ENCODE measurements at regions not wholly inside any gene's neighbourhood (a gene's known extent, or its start where the extent isn't known, plus 50 kb on each side); places are given as distances from the start of the nearest gene placed in this dataset.

DNA sequence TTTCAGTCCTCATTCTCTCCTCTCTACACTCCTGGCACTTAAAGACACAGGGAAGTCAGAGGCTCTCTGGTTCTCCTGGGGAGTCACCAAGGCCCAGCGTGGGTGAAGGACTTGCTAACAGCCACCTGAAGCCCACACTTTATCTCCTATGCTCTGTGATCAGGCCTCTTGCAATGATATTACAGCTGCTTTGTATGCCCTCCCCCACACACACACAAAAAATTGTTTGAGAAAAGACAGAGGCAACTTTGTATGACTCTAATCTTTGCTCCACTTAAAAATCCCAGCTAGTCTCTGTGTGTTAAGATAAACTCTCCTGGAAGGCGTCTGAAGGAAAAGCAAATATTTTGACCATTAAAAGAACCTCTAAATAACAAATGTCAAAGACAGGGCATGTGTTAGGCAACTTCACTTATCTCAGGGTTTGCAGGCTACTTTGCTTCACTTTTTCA lies 507.2 kb downstream of the TNS3 start:
- TF ChIP-seq, protein P1, sequence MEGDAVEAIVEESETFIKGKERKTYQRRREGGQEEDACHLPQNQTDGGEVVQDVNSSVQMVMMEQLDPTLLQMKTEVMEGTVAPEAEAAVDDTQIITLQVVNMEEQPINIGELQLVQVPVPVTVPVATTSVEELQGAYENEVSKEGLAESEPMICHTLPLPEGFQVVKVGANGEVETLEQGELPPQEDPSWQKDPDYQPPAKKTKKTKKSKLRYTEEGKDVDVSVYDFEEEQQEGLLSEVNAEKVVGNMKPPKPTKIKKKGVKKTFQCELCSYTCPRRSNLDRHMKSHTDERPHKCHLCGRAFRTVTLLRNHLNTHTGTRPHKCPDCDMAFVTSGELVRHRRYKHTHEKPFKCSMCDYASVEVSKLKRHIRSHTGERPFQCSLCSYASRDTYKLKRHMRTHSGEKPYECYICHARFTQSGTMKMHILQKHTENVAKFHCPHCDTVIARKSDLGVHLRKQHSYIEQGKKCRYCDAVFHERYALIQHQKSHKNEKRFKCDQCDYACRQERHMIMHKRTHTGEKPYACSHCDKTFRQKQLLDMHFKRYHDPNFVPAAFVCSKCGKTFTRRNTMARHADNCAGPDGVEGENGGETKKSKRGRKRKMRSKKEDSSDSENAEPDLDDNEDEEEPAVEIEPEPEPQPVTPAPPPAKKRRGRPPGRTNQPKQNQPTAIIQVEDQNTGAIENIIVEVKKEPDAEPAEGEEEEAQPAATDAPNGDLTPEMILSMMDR (IDR thresholded peaks at IDR 0.05), result no peak
- H3K27ac Mint-ChIP-seq, result no peak overlapping the region
- no peak for DNase-seq
- peaks cover 16% of the 10 kb centered on the region for H3K4me1 Mint-ChIP-seq (ENCODE audit: low read depth)
- H3K27me3 Mint-ChIP-seq (ENCODE audit: insufficient read depth), result peaks cover 5% of the 10 kb centered on the region
- no peaks in the 10 kb centered on the region; the same call in 1 of the 2 replicates for H3K36me3 Mint-ChIP-seq (ENCODE audit: low read depth)
- H3K4me3 Mint-ChIP-seq, result no peak overlapping the region
- no peaks in the 10 kb centered on the region for H3K9me3 Mint-ChIP-seq

GRCh38 chr7:47073284-47073683 lies 508.6 kb downstream of the TNS3 start:
- Mint-ChIP-seq H3K27me3 (ENCODE audit: insufficient read depth) (peaks cover 6% of the 10 kb centered on the region), H3K9me3 (no peaks in the 10 kb centered on the region), H3K4me1 (ENCODE audit: low read depth) (peaks cover 4% of the 10 kb centered on the region), H3K27ac (no peak overlapping the region), H3K36me3 (ENCODE audit: low read depth) (no peaks in the 10 kb centered on the region), H3K4me3 (no peak overlapping the region)
- DNase-seq, result no peak
- TF ChIP-seq, protein P1 (IDR thresholded peaks at IDR 0.05), result no peak

DNA sequence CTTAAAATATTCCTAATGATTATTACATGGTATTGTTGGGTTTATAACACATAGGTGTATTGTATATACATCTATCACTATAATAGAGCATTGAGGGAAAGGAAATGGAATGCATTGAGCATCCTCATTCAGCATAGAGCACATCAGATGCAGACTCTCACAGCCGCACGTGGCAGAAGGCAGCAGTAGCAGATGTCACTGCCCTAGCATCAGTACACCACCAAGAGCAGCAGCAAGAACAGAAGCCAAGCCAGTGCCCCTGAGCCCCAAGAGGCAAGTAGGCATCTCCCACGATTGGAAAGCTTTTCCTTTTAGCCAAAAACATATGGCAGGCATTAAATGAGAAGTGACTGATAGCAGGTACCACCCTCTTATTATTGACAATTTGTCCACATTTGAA lies 510.0 kb downstream of the TNS3 start:
- peaks cover 9% of the 10 kb centered on the region for H3K27me3 Mint-ChIP-seq (ENCODE audit: insufficient read depth)
- H3K4me1 Mint-ChIP-seq (ENCODE audit: low read depth), result no peaks in the 10 kb centered on the region
- no peaks in the 10 kb centered on the region for H3K36me3 Mint-ChIP-seq (ENCODE audit: low read depth)
- no peak overlapping the region for H3K4me3 Mint-ChIP-seq
- no peak for DNase-seq
- H3K9me3 Mint-ChIP-seq, result no peaks in the 10 kb centered on the region
- TF ChIP-seq, protein P1 (IDR thresholded peaks at IDR 0.05), result no peak
- no peak overlapping the region for H3K27ac Mint-ChIP-seq

- Mint-ChIP-seq H3K9me3 (no peaks in the 10 kb centered on the region), H3K4me3 (no peak overlapping the region), H3K27ac (no peak overlapping the region), H3K27me3 (ENCODE audit: insufficient read depth) (peaks cover 15% of the 10 kb centered on the region), H3K4me1 (ENCODE audit: low read depth) (no peaks in the 10 kb centered on the region), H3K36me3 (ENCODE audit: low read depth) (no peaks in the 10 kb centered on the region)
- TF ChIP-seq, protein P1 (IDR thresholded peaks at IDR 0.05), result no peak
- no peak for DNase-seq
These were observed 512.4 kb downstream of the TNS3 start for GRCh38 chr7:47069385-47070076.

DNA sequence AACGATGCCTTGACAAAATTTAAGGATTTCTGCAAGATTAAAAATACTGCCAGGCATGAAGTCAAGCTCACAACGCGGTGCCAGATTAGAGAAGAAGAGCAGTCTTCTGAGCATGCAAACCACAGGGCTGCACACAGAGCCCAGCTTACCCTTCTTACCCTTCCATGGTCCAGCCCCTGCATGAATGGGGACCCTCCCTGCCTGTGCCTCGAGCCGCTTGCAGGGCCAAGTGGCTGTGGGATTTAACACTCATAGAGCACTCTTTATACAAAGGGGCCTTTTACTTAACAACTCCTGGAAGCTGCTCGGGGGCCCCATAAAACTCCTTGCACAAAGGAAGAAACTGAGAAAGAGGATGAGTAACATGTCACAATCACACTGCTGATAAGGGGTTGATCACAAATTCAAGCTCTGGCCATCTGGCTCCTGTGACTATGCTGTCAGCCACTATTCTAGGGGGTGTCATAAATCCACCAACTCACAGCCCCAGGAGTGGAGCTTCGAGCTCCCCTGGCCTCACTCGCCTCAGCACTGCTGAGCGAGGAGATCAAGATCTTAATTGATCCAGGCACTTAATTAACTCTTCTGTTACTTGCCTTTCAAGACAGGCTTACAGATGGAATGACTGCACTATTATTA lies 514.8 kb downstream of the TNS3 start:
- Mint-ChIP-seq H3K4me3 (no peak overlapping the region), H3K9me3 (no peaks in the 10 kb centered on the region), H3K4me1 (ENCODE audit: low read depth) (no peaks in the 10 kb centered on the region), H3K27ac (no peak overlapping the region), H3K36me3 (ENCODE audit: low read depth) (no peaks in the 10 kb centered on the region), H3K27me3 (ENCODE audit: insufficient read depth) (peaks cover 12% of the 10 kb centered on the region)
- DNase-seq, result no peak
- TF ChIP-seq, protein P1 (IDR thresholded peaks at IDR 0.05), result no peak
